GM12878 (cell line): ENCODE measurements at regions not wholly inside any gene's neighbourhood (a gene's known extent, or its start where the extent isn't known, plus 50 kb on each side); places are given as distances from the start of the nearest gene placed in this dataset.

Experiments
- CTCF ChIP-seq, 3 experiments: IDR thresholded peaks in 2 of 3; conservative IDR thresholded peaks in 1 of 3; 2 replicates each; pipeline ENCODE4 v1.5.1; 2011; ENCODE audit warnings: low read depth in 3 of 3, low read length in 3 of 3, mild to moderate bottlenecking in 3 of 3, control low read depth in 2 of 3, moderate library complexity in 2 of 3, inconsistent platforms in 1 of 3, mixed read lengths in 1 of 3; ENCODE audit not compliant: control insufficient read depth in 2 of 3, insufficient read depth in 1 of 3; ENCODE audit errors: extremely low read depth in 1 of 3
- EGR1 ChIP-seq, 2 experiments: IDR thresholded peaks; 1 replicate in 1 of 2; 2 replicates in 1 of 2; pipeline ENCODE4 v1.6.1; 2011 to 2012; ENCODE audit warnings: low read depth in 2 of 2, low read length in 2 of 2, borderline replicate concordance in 1 of 2, mild to moderate bottlenecking in 1 of 2, moderate library complexity in 1 of 2
- FOXM1 ChIP-seq: IDR thresholded peaks from 2 replicates; pipeline ENCODE4 v1.6.1; 2012; ENCODE audit warnings: low read depth, mild to moderate bottlenecking, inconsistent platforms, low read length, moderate library complexity
- ZBED1 ChIP-seq: IDR thresholded peaks from 2 replicates; pipeline ENCODE4 v1.6.1; 2016; ENCODE audit warnings: borderline replicate concordance
- ZNF274 ChIP-seq: IDR thresholded peaks from one replicate; pipeline ENCODE4 v1.8.0; 2011; ENCODE audit not compliant: insufficient read length, insufficient read depth
- ZNF687 ChIP-seq: fragments of 450-650 bp; IDR thresholded peaks from 2 replicates; pipeline ENCODE4 v1.6.1; 2017; ENCODE audit warnings: mild to moderate bottlenecking, moderate library complexity

- TF ChIP-seq ZNF274 (no peak), EGR1 (IDR thresholded peaks at IDR 0.05; ENCODE audit: borderline replicate concordance in 1 of 2, low read depth in 2 of 2, low read length in 2 of 2) (no peak), CTCF (IDR thresholded peaks at IDR 0.05 in 2 of 3, conservative IDR thresholded peaks at IDR 0.05 in 1 of 3; ENCODE audit: control insufficient read depth in 2 of 3, extremely low read depth in 1 of 3, insufficient read depth in 1 of 3, low read depth in 3 of 3, low read length in 3 of 3) (no peak), FOXM1 (no peak), ZNF687 (no peak), ZBED1 (no peak)
Measured at GRCh38 chr9:7601739-7602138, 197.8 kb downstream of the DMAC1 start.
